GM23248 (cell line): ENCODE measurements at regions not wholly inside any gene's neighbourhood (a gene's known extent, or its start where the extent isn't known, plus 50 kb on each side); places are given as distances from the start of the nearest gene placed in this dataset.
A peak's percentile ranks its signal among the peaks of the same experiment; 100 is the strongest.

Source experiments
- DNase-seq: peaks from one replicate; pipeline ENCODE4 v3.0.0-alpha.2; 2015
- H2AFZ ChIP-seq: fragments of 200-600 bp; sonication (generic); 2 replicates; pipeline ENCODE4 v1.6.1; 2016; ENCODE audit warnings: antibody characterized with exemption
- H3F3A ChIP-seq: fragments of 200-600 bp; sonication (generic); 2 replicates; pipeline ENCODE4 v1.6.1; 2016; ENCODE audit warnings: mild to moderate bottlenecking, antibody characterized with exemption, mixed run types; ENCODE audit not compliant: insufficient read depth
- H3K27ac ChIP-seq: fragments of 200-600 bp; sonication (generic); 2 replicates; pipeline ENCODE4 v1.5.1; 2016; ENCODE audit warnings: mild to moderate bottlenecking
- H3K27me3 ChIP-seq: fragments of 200-600 bp; sonication (generic); replicated peaks from 2 replicates; pipeline ENCODE4 v1.6.1; 2016; ENCODE audit warnings: mild to moderate bottlenecking; ENCODE audit not compliant: insufficient read depth
- H3K36me3 ChIP-seq: fragments of 200-600 bp; sonication (generic); 2 replicates; pipeline ENCODE4 v1.6.1; 2016; ENCODE audit warnings: low read depth, mild to moderate bottlenecking
- H3K4me1 ChIP-seq: fragments of 200-600 bp; sonication (generic); 2 replicates; pipeline ENCODE4 v1.6.1; 2016; ENCODE audit warnings: mild to moderate bottlenecking; ENCODE audit not compliant: insufficient read depth
- H3K4me2 ChIP-seq: fragments of 200-600 bp; sonication (generic); one replicate; pipeline ENCODE4 v1.6.1; 2016; ENCODE audit warnings: mild to moderate bottlenecking; ENCODE audit not compliant: unreplicated experiment
- H3K4me3 ChIP-seq: fragments of 200-600 bp; sonication (generic); 2 replicates; pipeline ENCODE4 v1.5.1; 2016; ENCODE audit warnings: mild to moderate bottlenecking
- H3K79me2 ChIP-seq: fragments of 200-600 bp; sonication (generic); 2 replicates; pipeline ENCODE4 v1.6.1; 2016; ENCODE audit warnings: mild to moderate bottlenecking; ENCODE audit not compliant: insufficient read depth
- H3K9ac ChIP-seq: fragments of 200-600 bp; sonication (generic); 2 replicates; pipeline ENCODE4 v1.6.1; 2016; ENCODE audit warnings: mild to moderate bottlenecking
- H3K9me2 ChIP-seq: fragments of 200-600 bp; sonication (generic); 2 replicates; pipeline ENCODE4 v1.6.1; 2016; ENCODE audit warnings: mixed run types, mild to moderate bottlenecking, moderate library complexity; ENCODE audit not compliant: insufficient read depth
- H3K9me3 ChIP-seq: fragments of 200-600 bp; sonication (generic); one replicate; pipeline ENCODE4 v1.6.1; 2017; ENCODE audit warnings: low read depth
- H4K20me1 ChIP-seq: fragments of 200-600 bp; sonication (generic); 2 replicates; pipeline ENCODE4 v1.6.0; 2016; ENCODE audit not compliant: insufficient read depth
- EZH2 ChIP-seq: fragments of 200-600 bp; sonication (generic); IDR thresholded peaks from 2 replicates; pipeline ENCODE4 v1.6.1; 2018; ENCODE audit warnings: antibody characterized with exemption, mild to moderate bottlenecking; ENCODE audit not compliant: insufficient read depth, poor library complexity, severe bottlenecking
- EZH2phosphoT487 ChIP-seq: fragments of 200-600 bp; sonication (generic); IDR thresholded peaks from 2 replicates; pipeline ENCODE4 v1.6.1; 2018; ENCODE audit warnings: antibody characterized with exemption, moderate library complexity, mild to moderate bottlenecking, low read depth; ENCODE audit not compliant: insufficient read depth
- WGBS, 2 experiments: methylation state at CpG; one replicate each; pipeline ENCODE4 v1.1.6; 2015 to 2017; ENCODE audit warnings: low lambda C conversion rate in 2 of 2, low coverage in 1 of 2; ENCODE audit errors: missing lambda C conversion rate in 2 of 2; 5-methylcytosine and 5-hydroxymethylcytosine counted together
- in situ Hi-C: fragments of 300-500 bp; cut with MboI; formaldehyde crosslinking; loops from 2 replicates; pipeline ENCODE4 v1.15.0; 2020

GRCh38 chr10:3503299-3503698 lies 281.7 kb downstream of the KLF6 start:
- Histone ChIP-seq H3K36me3 (no peaks in the 10 kb centered on the region), H3K9me3 (no peaks in the 10 kb centered on the region), H3K9ac (no peak overlapping the region), H2AFZ (no peak overlapping the region), H3K9me2 (no peaks in the 10 kb centered on the region), H3K27me3 (no peaks in the 10 kb centered on the region), H3K79me2 (no peaks in the 10 kb centered on the region), H3K4me2 (no peak overlapping the region), H3K4me1 (peaks cover 15% of the 10 kb centered on the region), H3K4me3 (no peak overlapping the region), H4K20me1 (no peaks in the 10 kb centered on the region), H3F3A (0 out of 2 replicates have a peak, but pooled peaks cover 6% of the 10 kb centered on the region), H3K27ac (no peak overlapping the region)
- 79 to 81% methylated on average over 13 of the region's 13 CpGs for WGBS, 2 experiments
- no peak for DNase-seq
- TF ChIP-seq EZH2phosphoT487: no peak
- no peak for TF ChIP-seq EZH2
- in situ Hi-C loops: no loop called here

- Histone ChIP-seq H3K9ac (no peak overlapping the region), H3F3A (0 out of 2 replicates have a peak, but pooled peaks cover 6% of the 10 kb centered on the region), H3K9me3 (no peaks in the 10 kb centered on the region), H3K27ac (no peak overlapping the region), H3K4me1 (peaks cover 15% of the 10 kb centered on the region), H3K27me3 (no peaks in the 10 kb centered on the region), H3K36me3 (no peaks in the 10 kb centered on the region), H3K4me3 (no peak overlapping the region), H3K79me2 (no peaks in the 10 kb centered on the region), H4K20me1 (no peaks in the 10 kb centered on the region), H2AFZ (no peak overlapping the region), H3K9me2 (no peaks in the 10 kb centered on the region), H3K4me2 (no peak overlapping the region)
- no peak for DNase-seq
- 90 to 91% methylated on average over 6 of the region's 6 CpGs for WGBS, 2 experiments
- in situ Hi-C loops: no loop called here
- no peak for TF ChIP-seq EZH2phosphoT487
- TF ChIP-seq EZH2: no peak
These were observed 282.3 kb downstream of the KLF6 start for GRCh38 chr10:3502673-3503072.

GRCh38 chr10:3500408-3500856 lies 284.6 kb downstream of the KLF6 start:
- 0 out of 2 replicates have a peak, but pooled peaks cover 6% of the 10 kb centered on the region for H3F3A ChIP-seq
- no peaks in the 10 kb centered on the region for H3K36me3 ChIP-seq
- no peaks in the 10 kb centered on the region for H3K27me3 ChIP-seq
- 16 to 18% methylated on average over 15 of the region's 15 CpGs for WGBS, 2 experiments
- H3K4me1 ChIP-seq: peaks cover 15% of the 10 kb centered on the region
- H3K4me2 ChIP-seq: peak overlapping the region; percentile 52
- TF ChIP-seq EZH2 (no peak), EZH2phosphoT487 (no peak)
- no peaks in the 10 kb centered on the region for H3K79me2 ChIP-seq
- H3K9ac ChIP-seq: peak overlapping the region; percentile 61
- peak; percentile 93 for DNase-seq
- in situ Hi-C loops: no loop called here
- H4K20me1 ChIP-seq: no peaks in the 10 kb centered on the region
- H3K27ac ChIP-seq: peak overlapping the region; percentile 75
- peak overlapping the region; percentile 13 for H3K4me3 ChIP-seq
- H3K9me3 ChIP-seq: no peaks in the 10 kb centered on the region
- peak overlapping the region; percentile 20; the same call in 1 of the 2 replicates for H2AFZ ChIP-seq
- H3K9me2 ChIP-seq: no peaks in the 10 kb centered on the region

- Histone ChIP-seq H3K79me2 (no peaks in the 10 kb centered on the region), H3K4me3 (no peak overlapping the region), H3K9me3 (no peaks in the 10 kb centered on the region), H3K9me2 (no peaks in the 10 kb centered on the region), H3K36me3 (no peaks in the 10 kb centered on the region), H3K9ac (no peak overlapping the region), H3F3A (0 out of 2 replicates have a peak, but pooled peaks cover 6% of the 10 kb centered on the region), H2AFZ (no peak overlapping the region), H3K27me3 (no peaks in the 10 kb centered on the region), H3K27ac (no peak overlapping the region), H4K20me1 (no peaks in the 10 kb centered on the region), H3K4me1 (peaks cover 15% of the 10 kb centered on the region), H3K4me2 (no peak overlapping the region)
- no peak for TF ChIP-seq EZH2
- TF ChIP-seq EZH2phosphoT487: no peak
- WGBS, 2 experiments: 84 to 89% methylated on average over 4 of the region's 4 CpGs
- DNase-seq: peak; percentile 18
- in situ Hi-C loops: no loop called here
These were observed 285.9 kb downstream of the KLF6 start for GRCh38 chr10:3499120-3499519.

- Histone ChIP-seq H3K4me1 (peaks cover 15% of the 10 kb centered on the region), H3K79me2 (no peaks in the 10 kb centered on the region), H3K4me3 (no peak overlapping the region), H3K36me3 (no peaks in the 10 kb centered on the region), H3F3A (0 out of 2 replicates have a peak, but pooled peaks cover 6% of the 10 kb centered on the region), H3K27me3 (no peaks in the 10 kb centered on the region), H3K9ac (no peak overlapping the region), H3K27ac (no peak overlapping the region), H4K20me1 (no peaks in the 10 kb centered on the region), H3K4me2 (no peak overlapping the region), H3K9me3 (no peaks in the 10 kb centered on the region), H2AFZ (no peak overlapping the region), H3K9me2 (no peaks in the 10 kb centered on the region)
- 89 to 91% methylated on average over 7 of the region's 7 CpGs for WGBS, 2 experiments
- DNase-seq: no peak
- in situ Hi-C loops: no loop called here
- TF ChIP-seq EZH2 (no peak), EZH2phosphoT487 (no peak)
These were observed 287.4 kb downstream of the KLF6 start for GRCh38 chr10:3497581-3497980.
